ENCODE measurements at regions not wholly inside any gene's neighbourhood (a gene's known extent, or its start where the extent isn't known, plus 50 kb on each side); places are given as distances from the start of the nearest gene placed in this dataset.

DNA sequence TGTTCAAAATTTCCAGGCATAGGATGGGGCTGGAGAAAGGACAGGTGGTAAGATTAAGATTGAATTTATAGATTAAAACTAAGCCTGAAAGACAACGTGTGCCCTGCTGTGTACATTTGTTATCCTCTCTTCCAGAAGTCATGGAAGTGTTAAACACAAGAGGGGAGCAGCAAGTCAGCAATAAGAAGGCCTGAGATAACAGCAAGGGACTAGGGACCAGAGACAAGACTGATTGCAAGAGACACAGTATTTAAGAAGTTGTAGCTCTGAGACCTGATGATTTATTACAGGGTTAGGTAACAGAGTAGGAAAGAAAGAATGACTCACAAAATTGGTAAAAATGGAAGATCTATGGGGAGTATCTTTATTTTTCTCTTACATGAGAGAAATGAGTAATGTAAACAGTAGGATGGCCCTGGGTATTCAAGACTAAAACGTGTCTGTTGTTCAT lies 55.7 kb upstream of the COL1A2 start:
- TF ChIP-seq, protein P1, sequence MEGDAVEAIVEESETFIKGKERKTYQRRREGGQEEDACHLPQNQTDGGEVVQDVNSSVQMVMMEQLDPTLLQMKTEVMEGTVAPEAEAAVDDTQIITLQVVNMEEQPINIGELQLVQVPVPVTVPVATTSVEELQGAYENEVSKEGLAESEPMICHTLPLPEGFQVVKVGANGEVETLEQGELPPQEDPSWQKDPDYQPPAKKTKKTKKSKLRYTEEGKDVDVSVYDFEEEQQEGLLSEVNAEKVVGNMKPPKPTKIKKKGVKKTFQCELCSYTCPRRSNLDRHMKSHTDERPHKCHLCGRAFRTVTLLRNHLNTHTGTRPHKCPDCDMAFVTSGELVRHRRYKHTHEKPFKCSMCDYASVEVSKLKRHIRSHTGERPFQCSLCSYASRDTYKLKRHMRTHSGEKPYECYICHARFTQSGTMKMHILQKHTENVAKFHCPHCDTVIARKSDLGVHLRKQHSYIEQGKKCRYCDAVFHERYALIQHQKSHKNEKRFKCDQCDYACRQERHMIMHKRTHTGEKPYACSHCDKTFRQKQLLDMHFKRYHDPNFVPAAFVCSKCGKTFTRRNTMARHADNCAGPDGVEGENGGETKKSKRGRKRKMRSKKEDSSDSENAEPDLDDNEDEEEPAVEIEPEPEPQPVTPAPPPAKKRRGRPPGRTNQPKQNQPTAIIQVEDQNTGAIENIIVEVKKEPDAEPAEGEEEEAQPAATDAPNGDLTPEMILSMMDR (conservative IDR thresholded peaks at IDR 0.05; ENCODE audit: low read depth, low read length): no peak

DNA sequence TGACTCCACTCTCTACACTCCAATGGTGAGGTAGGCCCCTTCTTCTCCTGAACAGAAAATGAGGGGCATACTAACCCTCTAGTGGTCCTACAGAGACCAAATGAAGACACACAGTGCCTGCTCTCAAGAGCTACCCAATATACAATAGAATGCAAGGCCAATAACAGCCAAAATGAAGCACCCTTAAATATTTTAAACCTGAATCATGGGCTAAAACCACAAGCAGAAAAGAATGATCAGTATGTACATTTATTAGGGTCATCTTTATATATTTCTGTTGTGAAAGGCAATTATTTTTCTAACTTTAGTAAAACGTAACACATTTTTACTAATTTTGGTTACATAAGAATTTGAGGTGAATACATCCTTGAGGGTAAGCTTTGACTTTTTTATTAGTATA lies 49.9 kb upstream of the COL1A2 start:
- DNase-seq (ENCODE audit: low read depth): peak; percentile 81
- H3K4me3 ChIP-seq (ENCODE audit: low read depth, low read length): no peak overlapping the region
- TF ChIP-seq, protein P1 (conservative IDR thresholded peaks at IDR 0.05; ENCODE audit: low read depth, low read length): no peak

More for the DNA sequence above, 55.7 kb upstream of the COL1A2 start:
- no peak overlapping the region for H3K4me3 ChIP-seq (ENCODE audit: low read depth, low read length)
- DNase-seq (ENCODE audit: low read depth): peak; percentile 47
